ENCODE measurements at regions not wholly inside any gene's neighbourhood (a gene's known extent, or its start where the extent isn't known, plus 50 kb on each side); places are given as distances from the start of the nearest gene placed in this dataset.
"Not testable (repeated sequence)": the region's sequence is repeated elsewhere in the genome, so short reads cannot be mapped to it uniquely, and the experiment has no call there.

DNA sequence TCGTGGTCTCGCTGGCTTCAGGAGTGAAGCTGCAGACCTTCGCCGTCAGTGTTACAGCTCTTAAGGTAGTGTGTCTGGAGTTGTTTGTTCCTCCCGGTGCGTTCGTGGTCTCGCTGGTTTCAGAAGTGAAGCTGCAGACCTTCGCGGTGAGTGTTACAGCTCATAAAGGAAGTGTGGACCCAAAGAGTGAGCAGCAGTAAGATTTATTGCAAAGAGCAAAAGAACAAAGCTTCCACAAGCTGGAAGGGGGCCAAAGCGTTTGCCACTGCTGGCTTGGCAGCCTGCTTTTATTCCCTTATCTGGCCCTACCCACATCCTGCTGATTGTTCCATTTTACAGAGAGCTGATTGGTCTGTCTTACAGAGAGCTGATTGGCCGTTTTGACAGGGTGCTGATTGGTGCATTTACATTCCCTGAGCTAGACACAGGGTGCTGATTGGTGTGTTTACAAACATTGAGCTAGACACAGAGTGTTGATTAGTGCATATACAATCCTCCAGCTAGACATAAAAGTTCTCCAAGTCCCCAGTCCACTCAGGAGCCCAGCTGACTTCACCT lies 1256.0 kb downstream of the STIM2 start:
- not testable (repeated sequence) for DNase-seq

DNA sequence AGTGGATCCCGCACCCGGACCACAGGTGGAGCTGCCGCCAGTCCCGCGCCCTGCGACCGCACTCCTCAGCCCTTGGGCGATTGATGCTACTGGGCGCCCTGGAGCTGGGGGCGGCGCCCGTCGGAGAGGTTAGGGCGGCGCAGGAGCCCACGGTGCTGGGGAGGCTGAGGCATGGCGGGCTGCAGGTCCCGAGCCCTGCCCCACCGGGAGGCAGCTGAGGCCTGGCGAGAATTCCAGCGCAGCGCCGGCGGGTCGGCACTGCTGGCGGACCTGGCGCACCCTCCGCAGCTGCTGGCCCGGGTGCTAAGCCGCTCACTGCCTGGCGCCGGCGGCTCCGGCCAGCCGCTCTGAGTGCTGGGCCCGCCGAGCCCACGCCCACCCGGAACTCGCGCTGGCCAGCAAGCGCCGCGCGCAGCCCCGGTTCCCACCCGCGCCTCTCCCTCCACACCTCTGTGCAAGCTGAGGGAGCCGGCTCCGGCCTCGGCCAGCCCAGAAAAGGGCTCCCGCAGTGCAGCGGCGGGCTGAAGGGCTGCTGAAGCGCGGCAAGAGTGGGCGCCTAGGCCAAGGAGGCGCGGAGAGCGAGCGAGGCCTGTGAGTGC lies 1256.5 kb downstream of the STIM2 start:
- DNase-seq = no peak

DNA sequence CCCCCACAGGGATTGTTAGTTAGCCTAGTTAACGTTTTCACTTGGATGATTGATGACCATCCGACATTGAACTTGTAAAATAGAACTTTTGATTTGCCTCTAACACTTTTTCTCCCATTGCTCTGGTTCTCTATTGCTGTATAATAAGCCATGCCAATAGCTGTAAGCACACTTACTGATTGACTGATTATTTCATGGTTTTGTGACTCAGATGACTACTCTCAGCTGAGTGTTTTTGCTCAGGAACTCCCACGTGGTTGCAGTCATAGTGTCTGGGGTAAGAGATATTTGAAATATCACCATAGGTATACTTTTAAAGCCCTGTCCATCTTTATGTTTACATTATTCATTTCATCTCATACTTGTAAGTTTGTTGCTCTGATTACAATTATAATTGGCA lies 1285.5 kb downstream of the STIM2 start:
- no peak for DNase-seq

DNA sequence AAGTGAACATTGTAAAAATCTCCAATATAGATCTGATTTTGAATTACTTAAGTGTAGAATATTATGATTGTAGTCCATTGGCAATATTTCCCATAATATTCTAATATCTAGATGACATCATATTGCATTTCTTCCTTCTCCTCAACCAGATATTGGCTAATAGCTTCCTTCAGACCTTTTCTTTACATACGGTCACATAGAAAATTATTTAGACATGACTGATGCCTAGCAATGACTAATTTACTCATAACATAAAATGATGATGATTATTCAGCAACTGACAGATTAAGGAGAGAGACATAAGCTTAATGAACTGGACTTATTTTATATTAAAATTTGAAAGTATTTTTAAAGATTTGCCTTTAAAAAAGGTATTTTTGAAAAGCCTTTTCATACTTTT lies 1287.6 kb downstream of the STIM2 start:
- DNase-seq = no peak

DNA sequence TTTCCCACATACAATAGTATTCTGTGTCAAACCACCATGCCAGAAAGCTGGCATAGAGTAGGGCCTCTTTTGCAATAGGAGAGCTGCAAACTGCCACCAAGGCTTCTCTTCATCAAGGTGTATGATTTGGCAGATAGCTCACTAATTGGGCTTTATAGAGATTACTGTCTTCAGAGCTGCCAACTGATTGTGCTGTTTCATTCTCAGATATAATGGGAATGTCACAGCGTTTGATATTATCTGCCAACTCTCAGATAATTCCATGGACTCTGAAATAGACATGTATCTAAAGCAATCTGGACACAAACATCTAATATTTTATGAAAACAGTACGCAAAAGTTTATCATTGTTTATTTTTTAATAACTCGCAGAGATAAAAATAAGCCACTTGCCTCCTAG lies 1289.1 kb downstream of the STIM2 start:
- DNase-seq = no peak

DNA sequence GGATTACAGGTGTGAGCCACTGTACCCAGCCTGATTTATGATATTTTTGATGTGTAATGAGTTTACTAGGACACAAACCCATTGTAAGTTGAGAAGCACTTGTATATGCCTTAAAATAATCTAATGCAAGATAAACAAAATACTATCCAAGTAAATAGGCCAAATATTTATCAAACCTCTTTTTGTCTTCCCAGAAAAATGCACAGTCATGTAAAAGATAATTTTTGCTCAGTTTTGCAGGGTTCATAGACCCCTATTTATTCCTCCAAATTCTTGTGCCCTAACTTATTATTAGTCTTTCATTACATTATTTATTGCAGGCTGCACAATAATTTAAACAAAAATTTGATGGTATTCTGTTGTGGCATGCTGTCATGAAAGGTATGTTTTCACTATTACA lies 1290.7 kb downstream of the STIM2 start:
- DNase-seq = no peak

DNA sequence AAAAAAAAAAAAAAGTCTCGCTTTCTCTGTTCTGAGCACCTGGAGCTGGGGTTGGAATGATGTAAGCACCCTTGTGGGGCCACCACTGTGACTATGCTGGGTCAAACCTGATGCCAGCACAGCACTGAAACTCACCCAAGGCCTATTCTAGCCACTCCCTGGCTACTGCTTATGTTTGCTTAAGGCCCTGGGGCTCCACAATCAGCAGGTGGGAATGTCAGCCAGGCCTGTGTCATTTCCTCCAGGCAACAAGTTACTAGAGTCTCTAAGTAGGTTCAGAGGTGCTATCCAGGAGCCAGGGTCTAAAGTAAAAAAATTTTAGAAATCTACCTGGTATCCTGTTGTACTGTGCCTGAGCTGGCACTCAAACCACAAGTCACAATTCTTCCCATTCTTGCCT lies 1306.8 kb downstream of the STIM2 start:
- no peak for DNase-seq

DNA sequence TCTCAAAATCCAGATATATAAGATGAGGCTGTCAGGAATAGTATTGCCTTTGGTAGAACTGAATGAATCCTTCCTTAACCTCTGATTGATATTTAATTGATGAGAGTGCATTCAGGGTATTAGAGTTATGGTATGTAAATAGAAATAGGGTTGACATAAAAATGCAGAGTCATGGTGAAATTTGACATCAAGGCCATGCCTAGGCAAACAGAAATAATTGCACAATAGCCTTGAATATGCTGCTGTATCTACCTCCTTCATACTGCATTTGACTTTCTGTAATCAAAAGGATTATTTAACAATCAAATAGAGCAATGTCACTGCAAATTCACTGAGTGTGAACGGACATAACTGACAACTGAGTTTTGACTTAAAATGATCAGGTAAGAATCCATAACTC lies 1316.3 kb downstream of the STIM2 start:
- no peak for DNase-seq

DNA sequence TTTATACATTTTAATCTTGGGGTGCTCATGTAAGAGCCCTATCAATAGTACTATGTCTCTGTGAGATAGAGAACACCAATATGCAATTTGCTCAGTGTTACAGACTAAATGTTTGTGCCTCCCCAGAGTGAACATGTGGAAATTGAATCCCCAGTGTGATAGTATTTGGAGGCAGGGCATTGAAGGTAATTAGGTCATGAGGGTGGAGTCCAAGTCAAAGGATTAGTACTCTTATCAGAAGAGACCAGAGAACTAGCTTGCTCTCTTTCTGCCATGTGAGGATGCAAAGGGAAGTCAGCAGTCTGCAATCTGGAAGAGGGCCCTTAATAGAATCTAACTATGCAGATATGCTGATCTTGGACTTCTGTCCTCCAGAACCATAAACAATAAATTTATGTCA lies 1317.0 kb downstream of the STIM2 start:
- DNase-seq = no peak

DNA sequence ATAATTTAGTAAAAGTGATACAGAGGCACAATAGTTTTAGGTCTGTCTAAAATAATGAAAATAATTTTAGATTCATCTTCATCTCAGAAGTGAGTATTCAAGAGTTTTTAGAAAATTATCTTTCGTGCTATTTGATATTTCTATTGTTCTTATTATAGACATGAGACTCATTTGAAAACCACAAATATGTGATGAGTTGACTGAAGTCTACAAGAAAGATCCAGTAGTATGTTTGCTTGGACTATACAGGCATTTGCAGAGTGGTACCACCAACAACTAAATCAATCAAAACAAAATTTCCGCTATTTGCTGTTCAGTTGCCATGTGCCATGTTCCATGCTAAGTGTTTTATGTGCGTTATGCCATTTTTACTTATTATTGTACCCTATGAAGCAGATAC lies 1318.5 kb downstream of the STIM2 start:
- no peak for DNase-seq

DNA sequence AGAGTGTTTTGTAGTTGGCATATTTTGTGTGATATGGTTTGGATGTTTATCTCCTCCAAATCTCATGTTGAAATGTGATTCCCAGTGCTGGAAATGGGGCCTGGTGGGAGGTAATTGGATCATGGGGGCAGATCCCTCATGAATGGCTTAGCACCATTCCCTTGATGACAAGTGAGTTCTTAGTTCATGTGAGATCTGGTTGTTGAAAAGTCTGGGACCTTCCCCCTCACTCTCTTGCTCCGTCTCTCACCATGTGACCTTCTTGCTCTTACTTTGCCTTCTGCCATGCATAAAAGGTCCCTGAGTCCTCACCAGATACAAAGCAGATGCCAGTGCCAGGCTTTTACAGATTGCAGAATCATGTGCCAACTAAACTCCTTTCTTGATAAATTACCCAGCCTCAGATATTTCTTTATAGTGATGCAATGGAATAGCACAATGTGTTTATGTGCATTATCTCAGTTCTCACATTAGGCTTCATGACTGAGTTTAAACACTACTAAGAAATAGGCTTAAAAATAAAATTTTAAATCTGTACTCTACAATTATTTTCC lies 1348.8 kb downstream of the STIM2 start:
- no peak for DNase-seq

DNA sequence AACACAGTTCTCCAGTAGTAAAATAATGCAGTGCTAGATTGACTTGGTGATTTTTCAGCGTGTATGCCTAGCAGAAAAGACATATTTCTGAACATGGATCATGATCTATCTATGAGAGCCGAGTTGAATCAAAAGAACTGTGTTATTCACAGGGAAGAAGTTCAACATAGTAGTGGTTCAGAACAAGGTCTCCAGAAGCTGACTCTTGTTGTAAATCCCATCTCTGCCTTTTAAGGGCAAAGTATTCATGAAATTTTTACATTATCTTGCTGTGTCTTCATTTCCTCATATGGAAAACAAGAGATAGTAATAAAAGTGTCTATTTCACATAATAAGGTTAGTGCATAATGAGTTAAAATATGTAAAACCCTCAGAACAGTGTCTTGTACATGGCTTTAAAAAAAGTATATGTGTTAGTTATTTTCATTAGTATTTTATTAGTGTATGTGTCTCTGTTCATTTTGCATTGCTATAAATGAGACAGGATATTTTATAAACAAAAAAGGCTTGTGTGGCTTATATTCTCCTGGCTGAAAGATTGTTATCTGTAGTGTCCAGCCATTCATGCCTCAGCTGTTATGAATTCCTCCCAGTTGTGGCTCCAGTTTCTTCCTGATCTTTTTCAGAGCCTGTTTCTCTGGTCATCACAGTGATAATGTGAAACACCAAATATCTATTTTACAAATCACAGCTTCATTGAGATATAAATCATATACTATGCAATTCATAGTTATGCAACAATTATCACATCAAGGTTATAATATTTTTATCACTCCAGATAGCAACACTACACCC lies 1351.2 kb downstream of the STIM2 start:
- no peak for DNase-seq

DNA sequence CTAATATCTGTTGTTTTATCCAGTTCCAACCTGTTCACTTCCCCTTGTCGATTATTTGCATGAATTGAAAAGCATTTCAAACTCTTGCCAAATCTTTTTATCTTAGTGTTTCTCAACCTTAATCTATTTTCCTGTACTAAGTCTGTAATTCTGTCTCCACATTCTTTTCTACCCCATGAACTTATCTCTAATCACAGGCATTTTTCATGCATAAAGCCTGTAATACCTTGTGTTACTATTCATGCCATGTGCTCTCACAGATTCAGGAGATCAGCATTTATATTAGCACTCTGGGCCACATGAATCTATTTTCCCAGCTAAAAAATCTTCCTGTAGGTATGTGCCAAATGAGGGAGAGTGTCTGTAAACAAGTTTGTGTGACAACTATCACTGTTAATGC lies 1360.9 kb downstream of the STIM2 start:
- DNase-seq = no peak

DNA sequence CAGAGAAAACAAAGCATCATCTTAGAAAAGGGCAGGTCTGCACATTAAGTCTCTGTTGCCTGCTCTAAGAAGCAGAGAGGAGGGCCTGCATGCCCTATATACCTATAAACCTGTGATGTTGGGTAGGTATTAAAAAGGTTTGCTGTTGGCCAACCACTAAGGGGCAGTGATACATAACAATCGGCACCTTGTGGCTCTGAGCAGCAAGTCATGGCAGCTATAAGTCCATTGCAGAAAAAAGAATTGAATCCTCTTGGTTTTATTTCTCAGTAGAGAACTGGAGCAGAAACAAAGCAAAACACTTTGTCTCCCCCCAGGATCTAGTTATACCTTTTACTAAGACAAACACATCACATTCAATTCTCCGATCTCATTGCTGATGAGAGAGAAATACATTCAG lies 1364.4 kb downstream of the STIM2 start:
- no peak for DNase-seq

DNA sequence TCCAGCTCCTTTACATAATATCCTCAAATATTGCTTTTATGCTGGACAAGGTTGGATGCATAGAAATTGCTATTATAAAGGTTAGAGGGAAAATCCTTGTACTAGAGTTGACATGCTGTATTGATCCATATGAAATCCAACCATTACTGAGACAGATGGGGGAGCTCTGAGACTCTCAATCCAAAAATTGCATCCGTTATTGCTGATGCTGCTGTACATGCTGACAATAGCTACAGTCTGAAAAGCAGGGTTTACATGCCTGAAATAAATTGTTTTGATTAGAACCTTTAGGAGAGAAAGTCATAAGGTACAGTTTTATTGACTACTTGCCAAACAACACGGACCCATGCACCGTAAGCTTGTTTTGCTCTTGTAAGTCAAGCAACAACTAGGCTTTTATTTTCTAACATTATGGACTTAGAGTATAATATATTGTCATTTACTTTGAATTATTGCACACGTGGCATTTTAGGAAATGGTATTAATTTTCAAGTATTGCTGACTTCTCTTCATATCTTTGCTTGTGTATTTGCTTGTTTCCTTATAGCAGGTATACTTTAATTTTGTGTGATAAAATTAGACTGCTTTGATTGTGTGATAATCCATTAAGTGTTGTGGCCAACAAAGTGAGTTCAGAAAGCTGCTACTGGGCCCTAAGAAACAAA lies 1365.2 kb downstream of the STIM2 start:
- DNase-seq = no peak

DNA sequence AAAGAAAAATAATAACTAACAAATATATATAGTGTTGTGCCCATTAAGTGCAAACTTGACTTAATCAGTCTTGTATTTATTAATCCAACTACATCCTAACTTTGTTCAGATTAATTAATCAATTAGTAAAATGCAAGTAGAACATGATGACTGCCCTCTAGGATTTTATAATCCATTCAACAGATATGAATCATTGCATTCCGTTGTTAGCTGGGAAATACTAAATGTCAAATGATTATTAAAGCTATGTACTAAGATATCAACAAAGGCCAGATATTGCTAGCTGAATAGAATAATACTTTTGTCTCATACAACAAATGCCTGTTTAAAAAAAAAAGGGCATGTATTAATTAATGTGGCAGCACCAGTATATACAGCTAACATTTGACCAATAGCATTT lies 1366.3 kb downstream of the STIM2 start:
- DNase-seq = no peak

DNA sequence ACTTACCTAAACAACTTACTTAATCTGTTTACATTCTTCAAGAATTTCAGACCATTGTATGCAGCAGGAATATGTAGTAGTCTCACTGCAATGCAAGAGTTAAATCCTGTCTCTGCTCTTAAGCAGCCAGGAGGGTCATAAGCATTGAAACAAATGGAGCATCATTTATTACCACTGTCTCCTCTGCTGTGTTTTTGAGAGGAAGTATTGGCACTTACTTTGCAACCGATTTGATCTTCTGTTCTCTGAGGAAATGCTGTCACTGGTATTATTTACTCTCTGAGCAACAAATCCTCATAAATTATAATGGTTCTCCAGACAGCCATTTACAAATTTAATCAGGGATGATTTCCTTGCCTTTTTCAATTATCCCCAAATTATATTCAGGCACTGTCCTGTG lies 1367.1 kb downstream of the STIM2 start:
- no peak for DNase-seq

DNA sequence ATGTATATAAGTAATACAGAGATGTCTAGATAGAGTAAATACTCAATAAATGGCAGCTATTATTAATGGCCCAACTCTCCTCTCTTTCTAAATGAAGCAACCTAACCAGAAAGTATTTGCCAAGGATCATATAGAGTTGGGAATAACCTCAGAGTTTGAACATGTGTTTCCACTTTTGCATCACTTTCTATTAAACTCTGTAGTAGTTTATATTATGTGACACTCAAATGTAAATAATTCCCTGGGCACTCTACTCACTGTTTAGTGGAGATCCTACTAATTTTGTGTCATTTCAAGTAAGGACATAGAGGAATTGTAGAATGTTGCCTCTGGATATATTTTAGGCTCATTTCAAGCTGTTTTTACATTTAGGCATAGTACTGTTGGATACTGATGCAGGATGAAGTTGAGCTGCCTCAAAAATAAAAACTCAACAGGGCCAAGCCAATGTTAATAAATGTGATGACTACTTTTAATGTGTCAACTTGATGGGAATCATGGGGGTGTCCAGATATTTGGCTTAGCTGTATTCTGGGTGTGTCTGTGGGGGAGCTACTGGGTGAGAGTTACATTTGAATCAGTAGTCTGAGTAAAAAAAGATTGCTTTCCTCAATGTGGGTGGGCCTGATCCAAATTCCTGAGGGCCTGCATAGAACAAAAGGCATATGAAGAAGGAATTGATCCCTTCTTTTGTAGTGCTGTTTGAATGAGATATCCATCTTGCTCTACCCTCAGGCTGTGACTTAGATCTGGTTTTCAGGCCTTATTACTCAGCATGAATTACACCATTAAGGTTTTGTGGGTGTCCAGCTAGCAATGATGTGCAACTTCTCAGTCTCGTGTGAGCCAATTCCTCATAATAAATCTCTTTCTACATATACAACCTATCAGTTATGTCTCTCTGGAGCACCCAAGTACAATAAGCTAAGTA lies 1368.2 kb downstream of the STIM2 start:
- no peak for DNase-seq

DNA sequence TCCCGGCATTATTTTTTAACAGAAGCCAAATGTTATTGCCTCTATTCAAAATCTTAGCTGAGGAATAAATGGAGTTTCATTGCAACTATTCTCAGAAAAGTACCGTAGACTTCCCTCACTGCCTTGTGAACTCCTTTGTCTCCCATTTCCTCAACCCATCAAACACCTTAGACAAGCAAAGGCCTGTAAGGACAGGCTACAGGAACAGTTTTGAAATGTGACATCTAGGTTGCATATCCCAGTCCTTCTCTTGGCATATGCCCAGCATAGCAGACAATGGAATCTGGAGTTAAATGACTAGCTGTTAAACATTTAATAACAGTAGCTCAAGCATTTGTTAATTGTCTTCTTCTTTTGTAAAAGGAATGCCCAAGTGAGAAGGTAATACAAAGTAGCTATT lies 1371.7 kb downstream of the STIM2 start:
- no peak for DNase-seq

DNA sequence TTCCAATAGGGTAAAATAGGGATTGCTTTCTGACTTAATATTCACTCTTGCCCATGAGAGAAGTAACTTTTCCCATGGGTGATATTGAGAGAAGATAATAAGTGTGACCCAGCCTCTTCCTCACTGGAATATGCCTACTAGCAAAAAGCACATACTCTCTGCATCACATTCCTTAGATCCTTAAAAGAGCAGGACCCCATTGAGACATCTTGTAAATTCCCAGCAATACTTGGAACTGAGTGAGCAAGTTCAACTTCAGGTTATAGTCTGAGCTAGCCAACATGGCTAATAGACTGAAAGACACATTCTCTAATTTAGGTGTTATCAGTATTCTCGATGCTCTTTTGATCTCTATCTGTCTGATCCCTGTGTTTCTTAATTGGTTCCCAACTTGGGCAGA lies 1372.3 kb downstream of the STIM2 start:
- DNase-seq = no peak

DNA sequence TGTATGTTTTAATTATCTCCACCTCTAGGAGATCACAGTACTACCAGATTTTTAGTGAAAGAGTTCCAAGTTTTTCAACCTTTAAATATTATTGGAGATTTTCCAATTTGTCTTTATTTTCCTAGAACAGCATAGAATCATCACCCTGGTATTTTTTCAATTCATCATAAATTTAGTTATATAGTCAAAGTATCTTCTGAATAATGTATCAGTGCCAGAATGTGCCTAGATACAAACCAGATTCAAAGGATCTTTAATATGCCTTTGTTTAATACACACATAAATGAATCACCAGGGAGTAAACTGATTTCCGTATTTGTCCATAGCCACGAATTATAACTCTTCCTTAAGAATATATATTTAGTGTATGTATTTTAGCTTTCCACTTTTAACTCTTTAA lies 1373.1 kb downstream of the STIM2 start:
- no peak for DNase-seq

DNA sequence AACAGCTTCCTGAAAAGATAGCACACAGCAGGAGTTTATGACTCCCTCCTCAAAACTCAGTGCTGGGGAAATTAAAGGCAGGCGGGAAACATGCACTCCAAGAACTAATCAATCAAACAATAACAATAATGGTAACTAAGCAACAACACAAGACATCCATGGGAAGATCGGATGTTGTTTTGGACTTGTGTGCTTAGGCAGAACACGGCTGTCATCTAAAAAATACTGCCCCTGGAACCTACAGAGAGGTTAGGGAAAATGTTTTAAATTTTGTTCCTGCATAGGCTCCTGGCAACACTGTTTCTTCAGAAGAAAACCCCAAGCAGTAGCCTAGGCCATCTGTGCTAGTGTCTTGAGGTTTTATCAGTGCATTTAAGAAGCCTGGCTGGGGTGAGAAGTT lies 1378.2 kb downstream of the STIM2 start:
- DNase-seq = no peak

DNA sequence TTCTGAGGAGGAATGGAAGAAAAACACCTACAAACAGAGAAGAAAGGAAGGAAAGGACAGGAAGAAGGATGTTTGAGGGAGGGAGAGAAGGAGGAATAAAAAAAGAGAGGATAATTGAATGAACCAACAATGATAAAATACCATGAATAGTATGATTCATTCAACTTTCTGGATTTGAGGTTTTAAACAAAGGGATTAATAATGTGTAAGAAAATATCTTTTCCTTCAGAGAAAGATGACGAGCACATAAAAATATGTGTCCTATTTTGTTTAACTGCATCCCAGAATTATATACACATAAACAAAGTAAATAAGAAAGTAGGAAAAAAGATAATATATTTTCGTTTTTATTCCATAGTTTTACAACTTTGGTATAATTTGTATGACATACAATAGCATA lies 1380.4 kb downstream of the STIM2 start:
- no peak for DNase-seq
